H1 (cell line): ENCODE measurements at regions not wholly inside any gene's neighbourhood (a gene's known extent, or its start where the extent isn't known, plus 50 kb on each side); places are given as distances from the start of the nearest gene placed in this dataset.

Source experiments
- CTCF ChIA-PET: fragments of 300-600 bp; sonication (Branson Sonifier 250); formaldehyde crosslinking; loops from one replicate; lab custom pipeline; 2021; ENCODE audit not compliant: partially characterized antibody; lab: Charles Lee
- POLR2A ChIA-PET: fragments of 300-600 bp; sonication (Branson Sonifier 250); formaldehyde crosslinking; loops from one replicate; lab custom pipeline; 2021; ENCODE audit warnings: inconsistent platforms; ENCODE audit not compliant: partially characterized antibody; lab: Charles Lee
- DNase-seq, 2 experiments: peaks; one replicate each; pipeline versions ENCODE4 v3.0.0 to v3.0.0-alpha.2; 2010 to 2022; ENCODE audit warnings: low spot score in 2 of 2, low read depth in 1 of 2, mixed read lengths in 1 of 2
- FAIRE-seq: peaks from 2 replicates; lab custom pipeline; 2011; peaks lifted over from hg19 to GRCh38; lab: Jason Lieb, UNC
- H2AFZ ChIP-seq: 2 replicates; pipeline ENCODE4 v1.8.1; 2012; ENCODE audit warnings: low read length, inconsistent platforms
- H2AK5ac ChIP-seq: 2 replicates; pipeline ENCODE4 v1.6.1; 2013; ENCODE audit warnings: low read depth, low read length
- H2BK120ac ChIP-seq: replicated peaks from 2 replicates; pipeline ENCODE3; 2013; ENCODE audit warnings: low read depth, low read length, inconsistent platforms
- H2BK12ac ChIP-seq: 2 replicates; pipeline ENCODE4 v1.6.1; 2013; ENCODE audit warnings: low read depth, low read length
- H2BK15ac ChIP-seq: 2 replicates; pipeline ENCODE4 v1.6.1; 2013; ENCODE audit warnings: low read length
- H2BK20ac ChIP-seq: 2 replicates; pipeline ENCODE4 v1.6.1; 2013; ENCODE audit warnings: low read length
- H2BK5ac ChIP-seq: 2 replicates; pipeline ENCODE4 v1.6.1; 2013; ENCODE audit warnings: low read depth, low read length
- H3K14ac ChIP-seq: 2 replicates; pipeline ENCODE4 v1.6.1; 2013; ENCODE audit warnings: inconsistent platforms; ENCODE audit not compliant: insufficient read length
- H3K18ac ChIP-seq: 2 replicates; pipeline ENCODE4 v1.6.1; 2013; ENCODE audit warnings: low read length; ENCODE audit errors: extremely low read depth
- H3K23ac ChIP-seq: 2 replicates; pipeline ENCODE4 v1.6.1; 2013; ENCODE audit warnings: inconsistent platforms; ENCODE audit not compliant: insufficient read length
- H3K23me2 ChIP-seq: 2 replicates; pipeline ENCODE4 v1.6.1; 2013; ENCODE audit warnings: low read depth, low read length
- H3K27ac ChIP-seq: 2 replicates; pipeline ENCODE4 v1.6.1; 2011; ENCODE audit warnings: low read depth, low read length, inconsistent platforms
- H3K27me3 ChIP-seq, 4 experiments: replicated peaks in 1 of 4; 1 replicate in 1 of 4; 2 replicates in 3 of 4; pipeline versions ENCODE4 v1.6.1 to v1.8.1; 2011 to 2013; ENCODE audit warnings: low read length in 3 of 4, mild to moderate bottlenecking in 3 of 4, inconsistent platforms in 2 of 4, mixed read lengths in 2 of 4, moderate library complexity in 1 of 4; ENCODE audit not compliant: control insufficient read depth in 3 of 4, insufficient read depth in 3 of 4; ENCODE audit errors: extremely low read depth in 1 of 4
- H3K36me3 ChIP-seq, 4 experiments: 2 replicates each; pipeline versions ENCODE4 v1.6.1 to v1.8.1; 2011 to 2013; ENCODE audit warnings: mild to moderate bottlenecking in 4 of 4, low read length in 3 of 4, moderate library complexity in 2 of 4, control low read depth in 1 of 4, inconsistent platforms in 1 of 4; ENCODE audit not compliant: insufficient read depth in 4 of 4, control insufficient read depth in 2 of 4
- H3K4ac ChIP-seq: replicated peaks from 2 replicates; pipeline ENCODE3; 2013; ENCODE audit warnings: low read length, low read depth, mixed read lengths, inconsistent platforms; ENCODE audit not compliant: insufficient read length
- H3K4me1 ChIP-seq, 4 experiments: replicated peaks in 1 of 4; 1 replicate in 1 of 4; 2 replicates in 3 of 4; pipeline versions ENCODE4 v1.6.1 to v1.8.1; 2011 to 2013; ENCODE audit warnings: low read length in 3 of 4, inconsistent platforms in 2 of 4, mixed read lengths in 1 of 4; ENCODE audit not compliant: insufficient read depth in 4 of 4, control insufficient read depth in 3 of 4
- H3K4me2 ChIP-seq, 2 experiments: 2 replicates each; pipeline versions ENCODE4 v1.6.1 to v1.8.1; 2011 to 2013; ENCODE audit warnings: low read depth in 2 of 2, low read length in 2 of 2, control low read depth in 1 of 2, inconsistent platforms in 1 of 2, mild to moderate bottlenecking in 1 of 2; ENCODE audit not compliant: insufficient read depth in 1 of 2
- H3K4me3 ChIP-seq, 4 experiments: fragments of 200-600, 300-600 bp in 1 of 4; sonication (generic), shearing (Covaris generic), sonication (Bioruptor Twin) in 1 of 4; 2 replicates each; pipeline versions ENCODE4 v1.5.1 to v1.8.1; 2011 to 2016; ENCODE audit warnings: low read length in 4 of 4, low read depth in 3 of 4, control low read depth in 2 of 4, inconsistent platforms in 2 of 4, mild to moderate bottlenecking in 2 of 4, mixed read lengths in 1 of 4, moderate library complexity in 1 of 4; ENCODE audit not compliant: insufficient read depth in 2 of 4; ENCODE audit errors: extremely low read depth in 1 of 4
- H3K56ac ChIP-seq: replicated peaks from 2 replicates; pipeline ENCODE3; 2013; ENCODE audit warnings: low read depth, mild to moderate bottlenecking, mixed read lengths, low read length, inconsistent platforms; ENCODE audit not compliant: insufficient read length
- H3K79me1 ChIP-seq: 2 replicates; pipeline ENCODE4 v1.6.1; 2013; ENCODE audit warnings: low read depth, low read length, control low read depth
- H3K79me2 ChIP-seq, 2 experiments: 2 replicates each; pipeline versions ENCODE4 v1.6.1 to v1.8.1; 2012 to 2013; ENCODE audit warnings: low read length in 2 of 2, mild to moderate bottlenecking in 2 of 2, inconsistent platforms in 1 of 2; ENCODE audit not compliant: insufficient read depth in 2 of 2, control insufficient read depth in 1 of 2
- H3K9ac ChIP-seq, 4 experiments: replicated peaks in 1 of 4; 1 replicate in 1 of 4; 2 replicates in 3 of 4; pipeline versions ENCODE4 v1.6.1 to v1.8.1; 2011 to 2013; ENCODE audit warnings: low read depth in 3 of 4, low read length in 3 of 4, control low read depth in 2 of 4, mild to moderate bottlenecking in 2 of 4, moderate library complexity in 2 of 4, inconsistent platforms in 1 of 4; ENCODE audit errors: extremely low read depth in 1 of 4
- H3K9me3 ChIP-seq, 2 experiments: 2 replicates each; pipeline versions ENCODE4 v1.6.1 to v1.8.1; 2012 to 2013; ENCODE audit warnings: mild to moderate bottlenecking in 2 of 2, moderate library complexity in 2 of 2, control low read depth in 1 of 2, inconsistent platforms in 1 of 2, low read depth in 1 of 2, low read length in 1 of 2, mixed read lengths in 1 of 2; ENCODE audit not compliant: insufficient read depth in 2 of 2
- H4K20me1 ChIP-seq, 2 experiments: replicated peaks in 1 of 2; 2 replicates each; pipeline versions ENCODE3 to v1.8.1; 2011 to 2013; ENCODE audit warnings: inconsistent platforms in 2 of 2, low read length in 2 of 2, mild to moderate bottlenecking in 1 of 2; ENCODE audit not compliant: insufficient read depth in 2 of 2, control insufficient read depth in 1 of 2
- H4K5ac ChIP-seq: 2 replicates; pipeline ENCODE4 v1.6.1; 2013; ENCODE audit warnings: low read length, low read depth, mixed read lengths, inconsistent platforms; ENCODE audit not compliant: insufficient read length
- H4K8ac ChIP-seq: 2 replicates; pipeline ENCODE4 v1.8.0; 2013; ENCODE audit warnings: mild to moderate bottlenecking, moderate library complexity, low read length, inconsistent platforms; ENCODE audit not compliant: insufficient read depth; ENCODE audit errors: extremely low read depth
- H4K91ac ChIP-seq: replicated peaks from 2 replicates; pipeline ENCODE3; 2013; ENCODE audit warnings: low read length, mixed read lengths, inconsistent platforms; ENCODE audit not compliant: insufficient read length
- BCL11A ChIP-seq, 2 experiments: IDR thresholded peaks; one replicate each; pipeline ENCODE4 v1.6.1; 2011; ENCODE audit warnings: low read depth in 2 of 2, low read length in 2 of 2, mild to moderate bottlenecking in 2 of 2
- CBX8 ChIP-seq: fragments of 300-800, 300-1000 bp; sonication (generic); IDR thresholded peaks from 2 replicates; pipeline ENCODE4 v1.7.1; 2016; ENCODE audit warnings: low read depth, low read length, borderline replicate concordance
- EP300 ChIP-seq, 2 experiments: IDR thresholded peaks; 1 replicate in 1 of 2; 2 replicates in 1 of 2; pipeline ENCODE4 v1.6.1; 2011 to 2012; ENCODE audit warnings: low read depth in 2 of 2, low read length in 2 of 2, mild to moderate bottlenecking in 2 of 2, borderline replicate concordance in 1 of 2, inconsistent platforms in 1 of 2, moderate library complexity in 1 of 2
- GABPA ChIP-seq: IDR thresholded peaks from 2 replicates; pipeline ENCODE4 v1.6.1; 2011; ENCODE audit warnings: mild to moderate bottlenecking, low read length, moderate library complexity, borderline replicate concordance; ENCODE audit not compliant: insufficient read depth
- HDAC6 ChIP-seq: IDR thresholded peaks from one replicate; pipeline ENCODE4 v1.7.1; 2012; ENCODE audit warnings: low read depth, mild to moderate bottlenecking, inconsistent platforms, low read length, moderate library complexity
- JUN ChIP-seq: IDR thresholded peaks from 2 replicates; pipeline ENCODE4 v1.6.1; 2011; ENCODE audit warnings: low read depth, mild to moderate bottlenecking, improper control_type of control experiment, low read length
- KDM1A ChIP-seq: fragments of 200-600, 300-600 bp; sonication (generic); IDR thresholded peaks from 2 replicates; pipeline ENCODE4 v1.7.1; 2016; ENCODE audit warnings: mild to moderate bottlenecking, low read length, borderline replicate concordance
- KDM5A ChIP-seq: fragments of 200-600 bp; IDR thresholded peaks from 2 replicates; pipeline ENCODE4 v1.7.1; 2012; ENCODE audit warnings: mild to moderate bottlenecking, low read length, inconsistent platforms, mixed read lengths
- MAFK ChIP-seq: IDR thresholded peaks from 2 replicates; pipeline ENCODE4 v1.6.1; 2012; ENCODE audit warnings: low read depth, mild to moderate bottlenecking, improper control_type of control experiment, low read length
- MAX ChIP-seq: IDR thresholded peaks from 2 replicates; pipeline ENCODE4 v1.6.1; 2012; ENCODE audit warnings: inconsistent platforms
- PHF8 ChIP-seq: fragments of 200-600 bp; sonication (generic); conservative IDR thresholded peaks from 2 replicates; pipeline ENCODE4 v1.7.1; 2012; ENCODE audit warnings: low read depth, mild to moderate bottlenecking, inconsistent platforms, low read length, moderate library complexity
- RAD21 ChIP-seq, 2 experiments: IDR thresholded peaks in 1 of 2; conservative IDR thresholded peaks in 1 of 2; 2 replicates each; pipeline ENCODE4 v1.6.1; 2011; ENCODE audit warnings: low read depth in 2 of 2, low read length in 2 of 2, improper control_type of control experiment in 1 of 2, inconsistent platforms in 1 of 2, mild to moderate bottlenecking in 1 of 2, moderate library complexity in 1 of 2
- RFX5 ChIP-seq: IDR thresholded peaks from 2 replicates; pipeline ENCODE4 v1.6.1; 2011; ENCODE audit warnings: low read depth, low read length, improper control_type of control experiment, borderline replicate concordance
- RXRA ChIP-seq: IDR thresholded peaks from 2 replicates; pipeline ENCODE4 v1.6.1; 2011; ENCODE audit warnings: low read depth, mild to moderate bottlenecking, low read length, moderate library complexity; ENCODE audit not compliant: insufficient read depth
- SP4 ChIP-seq: IDR thresholded peaks from 2 replicates; pipeline ENCODE4 v1.6.1; 2012; ENCODE audit warnings: low read length, inconsistent platforms
- SRF ChIP-seq: IDR thresholded peaks from 2 replicates; pipeline ENCODE4 v1.6.1; 2011; ENCODE audit warnings: mild to moderate bottlenecking, low read depth, low read length, moderate library complexity

- POLR2A ChIA-PET: no interaction called here
- H3K4me2 ChIP-seq: no peak overlapping the region
Observed at GRCh38 chr1:72869873-72870272, 587.5 kb upstream of the NEGR1 start.

More at GRCh38 chr1:72869873-72870272, 587.5 kb upstream of the NEGR1 start:
- Histone ChIP-seq H4K20me1 (no peaks in the 10 kb centered on the region), H3K36me3 (no peaks in the 10 kb centered on the region), H3K9ac (no peak overlapping the region), H3K27ac (no peak overlapping the region), H2BK20ac (no peak overlapping the region), H3K4me1 (no peaks in the 10 kb centered on the region), H3K79me1 (no peaks in the 10 kb centered on the region), H3K23me2 (no peaks in the 10 kb centered on the region), H4K91ac (no peak overlapping the region), H4K8ac (no peak overlapping the region), H4K5ac (no peak overlapping the region), H2BK15ac (no peak overlapping the region), H3K56ac (no peak overlapping the region), H3K4me3 (no peak overlapping the region), H3K9me3 (no peaks in the 10 kb centered on the region), H2BK5ac (no peak overlapping the region), H3K14ac (no peak overlapping the region), H2BK12ac (no peak overlapping the region), H3K23ac (no peak overlapping the region), H3K18ac (no peak overlapping the region), H2AK5ac (no peak overlapping the region), H2AFZ (no peak overlapping the region), H3K4ac (no peak overlapping the region), H2BK120ac (no peak overlapping the region), H3K27me3 (no peaks in the 10 kb centered on the region), H3K79me2 (no peaks in the 10 kb centered on the region)
- FAIRE-seq (no peak), DNase-seq (no peak)
- CTCF ChIA-PET: no interaction called here
- TF ChIP-seq SP4 (no peak), RXRA (no peak), PHF8 (no peak), HDAC6 (no peak), CBX8 (no peak), KDM5A (no peak), GABPA (no peak), BCL11A (IDR thresholded peaks at IDR 0.05; ENCODE audit: low read depth in 2 of 2, low read length in 2 of 2) (no peak), RAD21 (IDR thresholded peaks at IDR 0.05 in 1 of 2, conservative IDR thresholded peaks at IDR 0.05 in 1 of 2; ENCODE audit: low read depth in 2 of 2, low read length in 2 of 2) (no peak), KDM1A (no peak), MAX (no peak), SRF (no peak), RFX5 (no peak), MAFK (no peak), EP300 (IDR thresholded peaks at IDR 0.05; ENCODE audit: borderline replicate concordance in 1 of 2, low read depth in 2 of 2, low read length in 2 of 2) (no peak), JUN (no peak)
